ENCODE measurements at regions not wholly inside any gene's neighbourhood (a gene's known extent, or its start where the extent isn't known, plus 50 kb on each side); places are given as distances from the start of the nearest gene placed in this dataset.
"Not testable (repeated sequence)": the region's sequence is repeated elsewhere in the genome, so short reads cannot be mapped to it uniquely, and the experiment has no call there.

GRCh38 chr15:24150542-24150941 lies 463.4 kb upstream of the NDN start:
- TF ChIP-seq Cebpa-rat (IDR thresholded peaks at IDR 0.05), result no peak
- no peak overlapping the region for H3K4me3 ChIP-seq
- H3K36me3 ChIP-seq, result no peaks in the 10 kb centered on the region
- H3K9me3 ChIP-seq (replicated peaks in 1 of 11), result no peaks in the 10 kb centered on the region
- no peaks in the 10 kb centered on the region for H4K20me1 ChIP-seq
- no peaks in the 10 kb centered on the region for H3K4me1 ChIP-seq
- no peak overlapping the region for H3K27ac ChIP-seq
- H3K27me3 ChIP-seq, result no peaks in the 10 kb centered on the region
- no peak overlapping the region for H3K9ac ChIP-seq
- no peak overlapping the region for H3K4me2 ChIP-seq

- H3K36me3 ChIP-seq; H3K9me3 ChIP-seq (replicated peaks in 1 of 11); H3K4me2 ChIP-seq; H4K20me1 ChIP-seq; H3K9ac ChIP-seq; H3K4me1 ChIP-seq; H3K27me3 ChIP-seq; H3K27ac ChIP-seq; H3K4me3 ChIP-seq: not testable (repeated sequence)
Measured at GRCh38 chr15:24158306-24158705, 471.2 kb upstream of the NDN start.

- H3K9me3 ChIP-seq (replicated peaks in 1 of 11); H3K27me3 ChIP-seq; H3K4me3 ChIP-seq; H3K27ac ChIP-seq; H3K4me2 ChIP-seq; H3K36me3 ChIP-seq; H3K4me1 ChIP-seq; H3K9ac ChIP-seq; H4K20me1 ChIP-seq: not testable (repeated sequence)
Measured at GRCh38 chr15:24165512-24165911, 478.4 kb upstream of the NDN start.

- not testable (repeated sequence) for H3K36me3 ChIP-seq; H3K4me3 ChIP-seq; H3K9ac ChIP-seq; H4K20me1 ChIP-seq; H3K9me3 ChIP-seq (replicated peaks in 1 of 11); H3K27ac ChIP-seq; H3K4me2 ChIP-seq; H3K4me1 ChIP-seq; H3K27me3 ChIP-seq
Measured at GRCh38 chr15:24202297-24202696, 473.3 kb upstream of the NPAP1 start.

GRCh38 chr15:24211742-24212476 lies 463.7 kb upstream of the NPAP1 start:
- H3K36me3 ChIP-seq; H3K9me3 ChIP-seq (replicated peaks in 1 of 11); H3K4me1 ChIP-seq: not testable (repeated sequence)

GRCh38 chr15:24223739-24224138 lies 451.8 kb upstream of the NPAP1 start:
- H3K27ac ChIP-seq, result no peak overlapping the region
- peaks cover 2 to 3% (median 2%) of the 10 kb centered on the region in 11 experiments; a peak in 20 of 22 replicates for H3K9me3 ChIP-seq (replicated peaks in 1 of 11)
- no peak overlapping the region for H3K4me3 ChIP-seq
- no peaks in the 10 kb centered on the region for H3K4me1 ChIP-seq
- no peak overlapping the region for H3K9ac ChIP-seq
- no peak overlapping the region for H3K4me2 ChIP-seq
- no peaks in the 10 kb centered on the region for H3K36me3 ChIP-seq
- H4K20me1 ChIP-seq, result no peaks in the 10 kb centered on the region
- no peak for TF ChIP-seq Cebpa-rat (IDR thresholded peaks at IDR 0.05)
- no peaks in the 10 kb centered on the region for H3K27me3 ChIP-seq

More at GRCh38 chr15:24211742-24212476, 463.7 kb upstream of the NPAP1 start:
- H3K4me3 ChIP-seq, H3K27me3 ChIP-seq, H4K20me1 ChIP-seq, H3K9ac ChIP-seq, H3K27ac ChIP-seq, H3K4me2 ChIP-seq: not testable (repeated sequence)

- no peaks in the 10 kb centered on the region for H4K20me1 ChIP-seq
- H3K9ac ChIP-seq, result no peak overlapping the region
- no peak overlapping the region for H3K27ac ChIP-seq
- H3K27me3 ChIP-seq, result no peaks in the 10 kb centered on the region
- no peaks in the 10 kb centered on the region for H3K36me3 ChIP-seq
- H3K4me3 ChIP-seq, result no peak overlapping the region
- no peaks in the 10 kb centered on the region for H3K4me1 ChIP-seq
- no peak for TF ChIP-seq Cebpa-rat (IDR thresholded peaks at IDR 0.05)
- H3K9me3 ChIP-seq (replicated peaks in 1 of 11), result peaks cover 6 to 7% (median 6%) of the 10 kb centered on the region in 11 experiments; a peak in 21 of 22 replicates
- no peak overlapping the region for H3K4me2 ChIP-seq
Measured at GRCh38 chr15:24224161-24224560, 451.4 kb upstream of the NPAP1 start.

- not testable (repeated sequence) for H3K9ac ChIP-seq, H3K4me3 ChIP-seq, H3K27ac ChIP-seq, H3K4me1 ChIP-seq, H4K20me1 ChIP-seq, H3K4me2 ChIP-seq, H3K36me3 ChIP-seq, H3K27me3 ChIP-seq
- peaks cover 8 to 15% (median 13%) of the 10 kb centered on the region in 11 experiments; a peak in 21 of 22 replicates for H3K9me3 ChIP-seq (replicated peaks in 1 of 11)
Measured at GRCh38 chr15:24228922-24229321, 446.7 kb upstream of the NPAP1 start.

GRCh38 chr15:24233134-24233533 lies 442.4 kb upstream of the NPAP1 start:
- not testable (repeated sequence) for H3K27ac ChIP-seq, H3K36me3 ChIP-seq, H3K4me3 ChIP-seq, H3K27me3 ChIP-seq, H4K20me1 ChIP-seq, H3K9ac ChIP-seq, H3K4me2 ChIP-seq, H3K4me1 ChIP-seq
- H3K9me3 ChIP-seq (replicated peaks in 1 of 11), result peaks cover 8 to 15% (median 13%) of the 10 kb centered on the region in 11 experiments; a peak in 21 of 22 replicates

GRCh38 chr15:24240580-24240979 lies 435.0 kb upstream of the NPAP1 start:
- H3K4me3 ChIP-seq; H3K4me2 ChIP-seq; H3K9ac ChIP-seq; H3K27ac ChIP-seq; H3K36me3 ChIP-seq; H3K27me3 ChIP-seq; H4K20me1 ChIP-seq; H3K9me3 ChIP-seq (replicated peaks in 1 of 11); H3K4me1 ChIP-seq: not testable (repeated sequence)

GRCh38 chr15:24259106-24259505 lies 416.5 kb upstream of the NPAP1 start:
- not testable (repeated sequence) for H3K4me1 ChIP-seq; H3K9ac ChIP-seq; H3K36me3 ChIP-seq; H3K27ac ChIP-seq; H3K27me3 ChIP-seq; H3K4me2 ChIP-seq; H3K4me3 ChIP-seq; H4K20me1 ChIP-seq; H3K9me3 ChIP-seq (replicated peaks in 1 of 11)

GRCh38 chr15:24260407-24260806 lies 415.2 kb upstream of the NPAP1 start:
- H4K20me1 ChIP-seq; H3K27ac ChIP-seq; H3K36me3 ChIP-seq; H3K9me3 ChIP-seq (replicated peaks in 1 of 11); H3K27me3 ChIP-seq; H3K4me3 ChIP-seq; H3K4me1 ChIP-seq; H3K9ac ChIP-seq; H3K4me2 ChIP-seq: not testable (repeated sequence)

- not testable (repeated sequence) for H3K9ac ChIP-seq; H3K4me1 ChIP-seq; H3K4me2 ChIP-seq; H3K9me3 ChIP-seq (replicated peaks in 1 of 11); H3K4me3 ChIP-seq; H4K20me1 ChIP-seq; H3K27ac ChIP-seq; H3K27me3 ChIP-seq; H3K36me3 ChIP-seq
Measured at GRCh38 chr15:24260854-24261253, 414.7 kb upstream of the NPAP1 start.

- not testable (repeated sequence) for H3K27ac ChIP-seq; H3K9me3 ChIP-seq (replicated peaks in 1 of 11)
Measured at GRCh38 chr15:24268536-24269165, 406.9 kb upstream of the NPAP1 start.

More at GRCh38 chr15:24268536-24269165, 406.9 kb upstream of the NPAP1 start:
- H3K4me1 ChIP-seq, H3K4me3 ChIP-seq, H3K9ac ChIP-seq, H3K4me2 ChIP-seq, H4K20me1 ChIP-seq, H3K36me3 ChIP-seq, H3K27me3 ChIP-seq: not testable (repeated sequence)
